ENCODE measurements at regions not wholly inside any gene's neighbourhood (a gene's known extent, or its start where the extent isn't known, plus 50 kb on each side); places are given as distances from the start of the nearest gene placed in this dataset.

GRCh38 chr18:37980556-37980955 is 415.0 kb upstream of the CELF4 start:
- no peak for DNase-seq

GRCh38 chr18:37975446-37975845 is 409.8 kb upstream of the CELF4 start:
- no peak for DNase-seq

- no peak for DNase-seq
Observed at GRCh38 chr18:37967261-37967660, 401.7 kb upstream of the CELF4 start.

GRCh38 chr18:37965572-37965970 is 400.0 kb upstream of the CELF4 start:
- no peak for DNase-seq

- no peak for DNase-seq
Observed at GRCh38 chr18:37964885-37965571, 399.4 kb upstream of the CELF4 start.

GRCh38 chr18:37963837-37964236 is 398.2 kb upstream of the CELF4 start:
- DNase-seq = no peak

- no peak for DNase-seq
Observed at GRCh38 chr18:37962316-37962966, 396.8 kb upstream of the CELF4 start.

GRCh38 chr18:37958499-37958898 is 392.9 kb upstream of the CELF4 start:
- no peak for DNase-seq

- no peak for DNase-seq
Observed at GRCh38 chr18:37956902-37957301, 391.3 kb upstream of the CELF4 start.

GRCh38 chr18:37956020-37956419 is 390.4 kb upstream of the CELF4 start:
- DNase-seq = no peak

- no peak for DNase-seq
Observed at GRCh38 chr18:37955201-37955600, 389.6 kb upstream of the CELF4 start.

- no peak for DNase-seq
Observed at GRCh38 chr18:37953876-37954275, 388.3 kb upstream of the CELF4 start.

- no peak for DNase-seq
Observed at GRCh38 chr18:37948471-37948870, 382.9 kb upstream of the CELF4 start.

GRCh38 chr18:37946324-37946723 is 380.7 kb upstream of the CELF4 start:
- DNase-seq = no peak

- DNase-seq = no peak
Observed at GRCh38 chr18:37944700-37945270, 379.2 kb upstream of the CELF4 start.

- DNase-seq = no peak
Observed at GRCh38 chr18:37937287-37937686, 371.7 kb upstream of the CELF4 start.

GRCh38 chr18:37935086-37935485 is 369.5 kb upstream of the CELF4 start:
- DNase-seq = no peak

- no peak for DNase-seq
Observed at GRCh38 chr18:37930640-37931039, 365.0 kb upstream of the CELF4 start.

GRCh38 chr18:37922162-37922561 is 356.6 kb upstream of the CELF4 start:
- no peak for DNase-seq

- no peak for DNase-seq
Observed at GRCh38 chr18:37920865-37921264, 355.3 kb upstream of the CELF4 start.

GRCh38 chr18:37913051-37913450 is 347.5 kb upstream of the CELF4 start:
- DNase-seq = no peak

- DNase-seq = no peak
Observed at GRCh38 chr18:37902344-37902743, 336.7 kb upstream of the CELF4 start.

- no peak for DNase-seq
Observed at GRCh38 chr18:37900326-37900725, 334.7 kb upstream of the CELF4 start.

- DNase-seq = no peak
Observed at GRCh38 chr18:37889963-37890362, 324.4 kb upstream of the CELF4 start.

- no peak for DNase-seq
Observed at GRCh38 chr18:37874721-37875120, 309.1 kb upstream of the CELF4 start.
